ENCODE measurements at regions not wholly inside any gene's neighbourhood (a gene's known extent, or its start where the extent isn't known, plus 50 kb on each side); places are given as distances from the start of the nearest gene placed in this dataset.
"Not testable (repeated sequence)": the region's sequence is repeated elsewhere in the genome, so short reads cannot be mapped to it uniquely, and the experiment has no call there.

GRCh38 chr13:61247149-61247936 lies 168.3 kb downstream of the PCDH20 start:
- no peak for DNase-seq
- intact Hi-C loops (cut with DNase I): no loop called here

- intact Hi-C loops (cut with DNase I): no loop called here
- no peak for DNase-seq
These were observed 169.3 kb downstream of the PCDH20 start for GRCh38 chr13:61246351-61246750.

- DNase-seq: no peak
- intact Hi-C loops (cut with DNase I): no loop called here
These were observed 200.0 kb downstream of the PCDH20 start for GRCh38 chr13:61215601-61216000.

GRCh38 chr13:61215116-61215515 lies 200.5 kb downstream of the PCDH20 start:
- intact Hi-C loops (cut with DNase I): no loop called here
- DNase-seq: no peak

- intact Hi-C loops (cut with DNase I): no loop called here
- no peak for DNase-seq
These were observed 201.1 kb downstream of the PCDH20 start for GRCh38 chr13:61214551-61214950.

- DNase-seq; intact Hi-C loops (cut with DNase I): not testable (repeated sequence)
These were observed 209.8 kb downstream of the PCDH20 start for GRCh38 chr13:61205898-61206297.

- intact Hi-C loops (cut with DNase I): no loop called here
These were observed 211.6 kb downstream of the PCDH20 start for GRCh38 chr13:61204025-61204424.

GRCh38 chr13:61202042-61202441 lies 213.6 kb downstream of the PCDH20 start:
- intact Hi-C loops (cut with DNase I): no loop called here
- no peak for DNase-seq

More at GRCh38 chr13:61204025-61204424, 211.6 kb downstream of the PCDH20 start:
- DNase-seq: no peak

- no peak for DNase-seq
- intact Hi-C loops (cut with DNase I): no loop called here
These were observed 222.8 kb downstream of the PCDH20 start for GRCh38 chr13:61192826-61193225.

- intact Hi-C loops (cut with DNase I): no loop called here
These were observed 227.6 kb downstream of the PCDH20 start for GRCh38 chr13:61188057-61188456.

GRCh38 chr13:61187471-61187870 lies 228.2 kb downstream of the PCDH20 start:
- DNase-seq: no peak
- intact Hi-C loops (cut with DNase I): no loop called here

More at GRCh38 chr13:61188057-61188456, 227.6 kb downstream of the PCDH20 start:
- no peak for DNase-seq

- intact Hi-C loops (cut with DNase I): no loop called here
- DNase-seq: no peak
These were observed 232.0 kb downstream of the PCDH20 start for GRCh38 chr13:61183670-61184069.

GRCh38 chr13:61180234-61180633 lies 235.4 kb downstream of the PCDH20 start:
- DNase-seq: no peak
- intact Hi-C loops (cut with DNase I): no loop called here

- intact Hi-C loops (cut with DNase I): no loop called here
- no peak for DNase-seq
These were observed 235.9 kb downstream of the PCDH20 start for GRCh38 chr13:61179741-61180140.

GRCh38 chr13:61170856-61171255 lies 244.8 kb downstream of the PCDH20 start:
- intact Hi-C loops (cut with DNase I): no loop called here
- DNase-seq: peak in 36 of 42 donors; percentile 4 to 77 (median 30)

- intact Hi-C loops (cut with DNase I): no loop called here
These were observed 253.0 kb downstream of the PCDH20 start for GRCh38 chr13:61162636-61163035.

GRCh38 chr13:61162106-61162505 lies 253.5 kb downstream of the PCDH20 start:
- DNase-seq: no peak
- intact Hi-C loops (cut with DNase I): no loop called here

More at GRCh38 chr13:61162636-61163035, 253.0 kb downstream of the PCDH20 start:
- DNase-seq: no peak

- no peak for DNase-seq
- intact Hi-C loops (cut with DNase I): no loop called here
These were observed 258.9 kb downstream of the PCDH20 start for GRCh38 chr13:61156753-61157152.

GRCh38 chr13:61151062-61151461 lies 264.6 kb downstream of the PCDH20 start:
- intact Hi-C loops (cut with DNase I): no loop called here
- no peak for DNase-seq

- intact Hi-C loops (cut with DNase I): no loop called here
- no peak for DNase-seq
These were observed 266.3 kb downstream of the PCDH20 start for GRCh38 chr13:61149331-61149730.

- DNase-seq: no peak
- intact Hi-C loops (cut with DNase I): no loop called here
These were observed 266.8 kb downstream of the PCDH20 start for GRCh38 chr13:61148691-61149315.

Measured in head of caudate nucleus (tissue), 42 donors.